ENCODE measurements at regions not wholly inside any gene's neighbourhood (a gene's known extent, or its start where the extent isn't known, plus 50 kb on each side); places are given as distances from the start of the nearest gene placed in this dataset.

DNA sequence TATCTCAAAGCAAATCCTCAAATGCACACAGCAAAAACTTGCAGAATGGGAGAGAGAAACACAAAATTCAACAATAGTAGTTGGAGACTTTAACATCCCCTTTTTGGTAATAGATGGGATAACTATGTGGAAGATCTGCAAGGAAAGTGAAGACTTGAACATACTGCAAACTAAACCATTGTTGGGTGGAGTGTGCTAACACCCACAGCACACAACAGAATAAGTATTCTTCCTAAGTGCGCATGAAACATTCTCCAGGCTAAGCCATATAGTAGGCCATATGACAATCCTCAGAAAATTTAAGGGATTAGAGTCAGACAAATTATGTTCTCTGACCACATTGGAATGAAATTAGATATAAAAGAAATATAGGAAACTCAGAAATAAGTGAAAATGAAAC, 230.6 kb downstream of the FBXO15 start:
- DNase-seq, result no peak

GRCh38 chr18:73913505-73913904, 234.1 kb downstream of the FBXO15 start:
- DNase-seq, result no peak

GRCh38 chr18:73908323-73908722, 239.3 kb downstream of the FBXO15 start:
- DNase-seq, result no peak

DNA sequence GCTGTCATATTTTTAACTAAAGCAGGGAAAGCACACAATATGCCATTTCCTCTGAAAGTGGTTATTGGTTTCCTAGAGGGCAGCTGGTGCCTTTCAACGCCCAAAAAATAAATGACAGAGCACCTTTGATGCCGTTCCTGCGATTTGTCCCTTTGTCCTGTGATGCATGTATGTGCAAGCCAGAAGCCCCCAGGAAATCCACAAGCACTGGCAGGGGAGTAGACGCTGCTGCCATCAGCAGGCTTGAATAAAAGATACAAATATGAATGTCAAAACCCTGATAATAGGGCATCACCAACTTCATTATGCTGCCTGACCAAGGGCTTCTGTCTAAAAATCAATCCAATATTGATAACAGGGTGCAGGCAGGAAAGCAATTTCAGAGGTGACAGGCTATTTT, 246.1 kb downstream of the FBXO15 start:
- no peak for DNase-seq

GRCh38 chr18:73901151-73901550, 246.5 kb downstream of the FBXO15 start:
- no peak for DNase-seq

GRCh38 chr18:73900106-73900835, 247.4 kb downstream of the FBXO15 start:
- no peak for DNase-seq

- no peak for DNase-seq
These were observed 250.1 kb downstream of the FBXO15 start for GRCh38 chr18:73897517-73897916.

- no peak for DNase-seq
These were observed 250.9 kb downstream of the FBXO15 start for GRCh38 chr18:73896685-73897084.

DNA sequence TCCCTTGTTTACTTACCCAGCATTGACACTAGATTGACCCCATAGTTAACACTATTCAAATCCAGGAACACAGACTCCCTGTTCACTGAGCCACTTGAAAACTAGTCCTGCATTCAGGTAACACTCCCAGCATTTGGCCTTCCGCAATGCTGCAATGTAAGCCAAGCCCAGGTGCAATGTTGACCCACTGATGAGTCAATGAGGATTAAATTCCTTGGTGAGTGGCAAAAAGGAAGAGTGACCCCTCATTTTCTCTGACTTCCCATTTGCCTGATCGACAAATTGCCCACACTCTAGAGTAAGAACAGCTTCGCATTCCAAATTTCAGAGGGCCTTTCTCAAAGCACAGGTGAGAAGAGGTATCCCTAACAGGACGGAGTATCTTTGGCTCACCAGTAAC, 251.9 kb downstream of the FBXO15 start:
- DNase-seq, result no peak

GRCh38 chr18:73893880-73894279, 253.8 kb downstream of the FBXO15 start:
- no peak for DNase-seq

- DNase-seq, result no peak
These were observed 255.8 kb downstream of the FBXO15 start for GRCh38 chr18:73891572-73892421.

GRCh38 chr18:73888565-73888964, 259.1 kb downstream of the FBXO15 start:
- DNase-seq, result no peak

DNA sequence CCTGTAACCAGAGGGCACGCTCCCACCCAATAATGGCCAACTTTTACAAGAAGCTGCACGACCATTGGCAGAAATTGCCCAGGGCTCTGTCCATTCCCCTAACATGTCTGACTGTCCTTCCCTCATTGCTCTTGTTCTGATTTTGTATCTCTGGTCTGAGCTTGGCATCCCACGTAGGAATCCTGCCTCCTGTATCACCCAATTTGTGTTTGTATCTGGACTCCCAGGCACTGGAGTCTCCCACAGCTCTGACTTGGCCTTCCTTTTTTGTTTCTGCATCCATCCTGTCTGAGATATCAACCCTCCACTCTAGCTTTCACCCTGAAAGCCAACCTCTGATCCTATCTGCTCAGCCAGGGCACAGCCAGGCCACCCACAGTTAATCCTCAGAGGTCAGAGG, 259.8 kb downstream of the FBXO15 start:
- no peak for DNase-seq

DNA sequence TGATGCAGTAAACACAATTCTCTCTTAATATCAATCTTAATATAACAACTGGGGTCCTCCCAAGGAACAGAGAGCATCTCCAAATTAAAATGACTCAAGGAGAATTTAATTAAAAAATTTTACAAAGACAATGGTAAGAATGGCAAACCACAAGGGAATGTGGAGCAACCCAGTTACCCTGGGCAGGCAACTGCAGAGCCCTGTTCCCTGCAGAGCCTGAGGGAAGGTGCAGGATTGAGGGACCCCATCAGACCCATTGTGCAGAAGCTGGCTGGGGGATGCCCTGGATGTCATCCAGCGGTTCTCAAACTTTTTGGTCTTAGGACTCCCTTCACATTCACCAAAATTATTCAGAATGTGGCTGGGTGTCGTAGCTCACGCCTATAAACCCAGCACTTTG, 262.8 kb downstream of the FBXO15 start:
- DNase-seq, result no peak

- no peak for DNase-seq
These were observed 266.2 kb downstream of the FBXO15 start for GRCh38 chr18:73881396-73881917.

GRCh38 chr18:73880387-73880786, 267.2 kb downstream of the FBXO15 start:
- DNase-seq, result no peak

- no peak for DNase-seq
These were observed 267.9 kb downstream of the FBXO15 start for GRCh38 chr18:73879766-73880165.

DNA sequence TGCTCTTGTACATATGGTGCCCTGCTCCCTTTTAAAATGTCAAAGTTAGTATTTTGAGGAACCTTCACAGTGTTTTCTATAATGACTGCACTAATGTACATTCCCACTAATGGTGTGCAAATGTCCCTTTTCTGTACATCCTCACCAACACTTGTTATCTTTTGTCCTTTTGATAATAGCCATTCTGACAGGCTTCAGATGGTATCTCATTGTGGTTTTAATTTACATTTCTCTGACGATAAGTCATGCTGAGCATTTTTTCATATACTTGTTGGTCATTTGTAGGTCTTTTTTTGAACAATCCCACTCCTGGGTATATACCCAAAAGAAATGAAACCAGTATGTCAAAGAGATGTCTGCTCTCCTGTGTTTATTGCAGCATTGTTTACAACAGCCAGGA, 268.3 kb downstream of the FBXO15 start:
- DNase-seq, result no peak

DNA sequence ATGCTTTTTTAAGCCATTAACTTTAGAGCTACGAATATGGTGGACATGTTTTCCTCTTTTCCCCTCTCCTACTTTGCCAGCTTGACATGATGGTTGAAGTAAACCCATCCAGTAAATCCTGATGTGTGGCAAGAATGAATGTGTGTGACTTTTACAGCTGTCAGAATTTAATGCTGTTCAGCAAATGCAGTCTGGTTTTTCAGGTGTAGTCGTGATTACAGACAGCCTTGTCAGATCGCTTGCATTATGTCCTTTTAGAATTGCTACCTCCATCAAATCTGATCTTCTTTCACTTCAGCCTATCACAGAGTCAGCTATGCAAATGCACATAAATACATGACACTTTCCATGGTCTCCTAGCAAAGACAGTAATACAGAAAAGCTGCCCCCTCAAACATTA, 278.5 kb downstream of the FBXO15 start:
- no peak for DNase-seq

DNA sequence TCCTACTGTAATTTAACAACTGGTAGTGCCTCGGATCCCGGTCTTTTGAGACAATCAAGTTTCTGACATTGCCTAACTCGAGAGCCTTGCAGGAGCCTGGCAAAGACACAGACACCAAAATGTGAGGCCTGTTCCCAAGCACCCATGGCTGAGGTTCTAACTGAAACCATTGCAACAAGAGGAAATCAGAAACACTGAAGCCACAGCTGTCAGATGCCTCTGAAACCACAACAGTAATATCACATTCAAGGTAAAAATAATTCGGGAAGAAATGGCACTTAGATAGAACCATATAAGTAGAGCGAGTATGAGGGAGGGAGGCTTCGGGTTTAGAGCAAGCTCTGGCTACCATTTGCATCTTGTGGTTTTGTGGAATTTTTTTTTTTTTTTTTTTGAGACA, 285.9 kb downstream of the FBXO15 start:
- no peak for DNase-seq

DNA sequence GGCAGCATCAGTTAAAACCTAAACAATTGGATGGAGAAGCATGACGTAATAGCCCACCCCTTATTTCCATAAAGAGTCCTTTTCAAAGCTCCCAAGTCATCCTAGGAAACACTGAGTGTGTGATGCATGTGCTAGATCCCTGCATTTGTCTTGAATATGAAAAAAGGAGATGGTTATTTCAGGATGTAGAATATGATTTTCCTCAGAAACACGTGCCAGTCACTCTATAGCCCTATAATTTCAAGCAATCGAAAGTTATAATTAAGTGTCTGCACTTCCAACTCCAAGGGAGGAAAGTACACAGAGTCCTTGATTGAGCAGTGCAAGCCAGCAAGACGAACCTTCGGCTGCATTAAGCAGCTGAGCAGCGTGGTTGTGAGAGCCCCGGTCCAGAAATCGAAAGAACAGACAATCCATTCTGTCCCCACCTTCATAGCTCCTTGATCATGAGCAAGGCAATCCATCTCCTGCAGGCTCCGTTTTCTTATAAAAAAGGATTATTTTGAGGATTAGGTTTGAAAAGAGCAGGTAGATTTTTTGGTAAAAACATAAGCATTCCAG, 287.7 kb downstream of the FBXO15 start:
- DNase-seq, result no peak

- DNase-seq, result no peak
These were observed 294.7 kb downstream of the FBXO15 start for GRCh38 chr18:73852789-73853549.

GRCh38 chr18:73850782-73851181, 296.9 kb downstream of the FBXO15 start:
- DNase-seq, result no peak
